ENCODE measurements at regions not wholly inside any gene's neighbourhood (a gene's known extent, or its start where the extent isn't known, plus 50 kb on each side); places are given as distances from the start of the nearest gene placed in this dataset.
"Not testable (repeated sequence)": the region's sequence is repeated elsewhere in the genome, so short reads cannot be mapped to it uniquely, and the experiment has no call there.

- Mint-ChIP-seq H3K27ac (no peak overlapping the region), H3K9me3 (peaks cover 0 to 5% (median 3%) of the 10 kb centered on the region in 7 donors), H3K27me3 (ENCODE audit: low read depth in 3 of 3) (no peaks in the 10 kb centered on the region), H3K4me1 (no peaks in the 10 kb centered on the region), H3K36me3 (no peaks in the 10 kb centered on the region), H3K4me3 (no peak overlapping the region)
- Histone ChIP-seq H3K27me3 (ENCODE audit: control insufficient read depth in 2 of 2, insufficient read depth in 2 of 2, low read length in 2 of 2) (no peaks in the 10 kb centered on the region), H3K4me3 (replicated peaks in 1 of 3; ENCODE audit: low read depth in 2 of 3, low read length in 3 of 3) (no peak overlapping the region), H3K9ac (ENCODE audit: insufficient read depth, low read length, poor library complexity, severe bottlenecking) (no peak overlapping the region), H3K27ac (ENCODE audit: low read depth in 1 of 2, low read length in 2 of 2) (no peak overlapping the region), H3K36me3 (replicated peaks in 1 of 2; ENCODE audit: control insufficient read depth in 1 of 2, insufficient read depth in 2 of 2, low read length in 2 of 2) (no peaks in the 10 kb centered on the region), H3K9me3 (replicated peaks in 1 of 2; ENCODE audit: control insufficient read depth in 1 of 2, insufficient read depth in 1 of 2, low read length in 2 of 2) (peaks cover 0 to 11% of the 10 kb centered on the region in 2 donors), H3K4me1 (ENCODE audit: control insufficient read depth in 1 of 2, insufficient read depth in 2 of 2, low read length in 2 of 2) (no peaks in the 10 kb centered on the region), H3K79me2 (ENCODE audit: insufficient read depth, low read length) (no peaks in the 10 kb centered on the region), H3K4me2 (replicated peaks; ENCODE audit: extremely low read depth, low read length, poor library complexity, severe bottlenecking) (no peak overlapping the region), H2AFZ (ENCODE audit: insufficient read depth, low read depth, low read length, poor library complexity, severe bottlenecking) (no peak overlapping the region), H4K20me1 (ENCODE audit: insufficient read depth, low read length) (no peaks in the 10 kb centered on the region)
- no peak for TF ChIP-seq CTCF (IDR thresholded peaks at IDR 0.05)
- no peak for DNase-seq
- intact Hi-C loops (cut with micrococcal nuclease), result no loop called here
Measured at GRCh38 chr1:106378261-106378660, 678.2 kb upstream of the PRMT6 start.

- Histone ChIP-seq H3K4me1 (ENCODE audit: control insufficient read depth in 1 of 2, insufficient read depth in 2 of 2, low read length in 2 of 2) (no peaks in the 10 kb centered on the region), H2AFZ (ENCODE audit: insufficient read depth, low read depth, low read length, poor library complexity, severe bottlenecking) (no peak overlapping the region), H3K9ac (ENCODE audit: insufficient read depth, low read length, poor library complexity, severe bottlenecking) (no peak overlapping the region), H3K9me3 (replicated peaks in 1 of 2; ENCODE audit: control insufficient read depth in 1 of 2, insufficient read depth in 1 of 2, low read length in 2 of 2) (peaks cover 3 to 5% of the 10 kb centered on the region in 2 donors), H3K4me3 (replicated peaks in 1 of 3; ENCODE audit: low read depth in 2 of 3, low read length in 3 of 3) (no peak overlapping the region), H3K4me2 (replicated peaks; ENCODE audit: extremely low read depth, low read length, poor library complexity, severe bottlenecking) (no peak overlapping the region), H3K36me3 (replicated peaks in 1 of 2; ENCODE audit: control insufficient read depth in 1 of 2, insufficient read depth in 2 of 2, low read length in 2 of 2) (no peaks in the 10 kb centered on the region), H3K27me3 (ENCODE audit: control insufficient read depth in 2 of 2, insufficient read depth in 2 of 2, low read length in 2 of 2) (no peaks in the 10 kb centered on the region), H3K27ac (ENCODE audit: low read depth in 1 of 2, low read length in 2 of 2) (no peak overlapping the region), H3K79me2 (ENCODE audit: insufficient read depth, low read length) (no peaks in the 10 kb centered on the region), H4K20me1 (ENCODE audit: insufficient read depth, low read length) (no peaks in the 10 kb centered on the region)
- Mint-ChIP-seq H3K9me3 (peaks cover 0 to 3% (median 1%) of the 10 kb centered on the region in 7 donors), H3K27me3 (ENCODE audit: low read depth in 3 of 3) (no peaks in the 10 kb centered on the region), H3K36me3 (no peaks in the 10 kb centered on the region), H3K4me3 (no peak overlapping the region), H3K4me1 (no peaks in the 10 kb centered on the region), H3K27ac (no peak overlapping the region)
- no peak for DNase-seq
- intact Hi-C loops (cut with micrococcal nuclease), result no loop called here
- TF ChIP-seq CTCF (IDR thresholded peaks at IDR 0.05), result no peak
- WGBS (ENCODE audit: insufficient coverage), result no CpG with 5 or more reads among the region's 1 CpG
Measured at GRCh38 chr1:106380772-106381171, 675.7 kb upstream of the PRMT6 start.

- intact Hi-C loops (cut with micrococcal nuclease); H3K9me3 Mint-ChIP-seq; H3K79me2 ChIP-seq (ENCODE audit: insufficient read depth, low read length); H3K4me3 Mint-ChIP-seq; DNase-seq; H3K27ac ChIP-seq (ENCODE audit: low read depth in 1 of 2, low read length in 2 of 2); H3K4me2 ChIP-seq (replicated peaks; ENCODE audit: extremely low read depth, low read length, poor library complexity, severe bottlenecking); H3K4me1 Mint-ChIP-seq; H3K4me3 ChIP-seq (replicated peaks in 1 of 3; ENCODE audit: low read depth in 2 of 3, low read length in 3 of 3); H2AFZ ChIP-seq (ENCODE audit: insufficient read depth, low read depth, low read length, poor library complexity, severe bottlenecking); H3K27me3 Mint-ChIP-seq (ENCODE audit: low read depth in 3 of 3); H3K36me3 Mint-ChIP-seq; H3K4me1 ChIP-seq (ENCODE audit: control insufficient read depth in 1 of 2, insufficient read depth in 2 of 2, low read length in 2 of 2); H4K20me1 ChIP-seq (ENCODE audit: insufficient read depth, low read length); H3K9me3 ChIP-seq (replicated peaks in 1 of 2; ENCODE audit: control insufficient read depth in 1 of 2, insufficient read depth in 1 of 2, low read length in 2 of 2); H3K9ac ChIP-seq (ENCODE audit: insufficient read depth, low read length, poor library complexity, severe bottlenecking); H3K27me3 ChIP-seq (ENCODE audit: control insufficient read depth in 2 of 2, insufficient read depth in 2 of 2, low read length in 2 of 2); H3K27ac Mint-ChIP-seq; H3K36me3 ChIP-seq (replicated peaks in 1 of 2; ENCODE audit: control insufficient read depth in 1 of 2, insufficient read depth in 2 of 2, low read length in 2 of 2): not testable (repeated sequence)
- WGBS (ENCODE audit: insufficient coverage), result 63% methylated on average over 3 of the region's 4 CpGs
Measured at GRCh38 chr1:106389160-106389559, 667.3 kb upstream of the PRMT6 start.
